ENCODE measurements at regions not wholly inside any gene's neighbourhood (a gene's known extent, or its start where the extent isn't known, plus 50 kb on each side); places are given as distances from the start of the nearest gene placed in this dataset.

- H3K36me3 ChIP-seq, result no peaks in the 10 kb centered on the region
- no peak overlapping the region for H3K4me3 ChIP-seq
- no peak for DNase-seq
- WGBS, 5 donors, result 72 to 95% (median 84%) methylated on average over 3 of the region's 3 CpGs
- no peaks in the 10 kb centered on the region for H3K4me1 ChIP-seq
- TF ChIP-seq, protein P1, sequence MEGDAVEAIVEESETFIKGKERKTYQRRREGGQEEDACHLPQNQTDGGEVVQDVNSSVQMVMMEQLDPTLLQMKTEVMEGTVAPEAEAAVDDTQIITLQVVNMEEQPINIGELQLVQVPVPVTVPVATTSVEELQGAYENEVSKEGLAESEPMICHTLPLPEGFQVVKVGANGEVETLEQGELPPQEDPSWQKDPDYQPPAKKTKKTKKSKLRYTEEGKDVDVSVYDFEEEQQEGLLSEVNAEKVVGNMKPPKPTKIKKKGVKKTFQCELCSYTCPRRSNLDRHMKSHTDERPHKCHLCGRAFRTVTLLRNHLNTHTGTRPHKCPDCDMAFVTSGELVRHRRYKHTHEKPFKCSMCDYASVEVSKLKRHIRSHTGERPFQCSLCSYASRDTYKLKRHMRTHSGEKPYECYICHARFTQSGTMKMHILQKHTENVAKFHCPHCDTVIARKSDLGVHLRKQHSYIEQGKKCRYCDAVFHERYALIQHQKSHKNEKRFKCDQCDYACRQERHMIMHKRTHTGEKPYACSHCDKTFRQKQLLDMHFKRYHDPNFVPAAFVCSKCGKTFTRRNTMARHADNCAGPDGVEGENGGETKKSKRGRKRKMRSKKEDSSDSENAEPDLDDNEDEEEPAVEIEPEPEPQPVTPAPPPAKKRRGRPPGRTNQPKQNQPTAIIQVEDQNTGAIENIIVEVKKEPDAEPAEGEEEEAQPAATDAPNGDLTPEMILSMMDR (IDR thresholded peaks at IDR 0.05 in 8 of 11, conservative IDR thresholded peaks at IDR 0.05 in 3 of 11), result no peak
- TF ChIP-seq POLR2AphosphoS5 (IDR thresholded peaks at IDR 0.05), result no peak
- no peak for TF ChIP-seq POLR2A (IDR thresholded peaks at IDR 0.05)
- H3K27ac ChIP-seq, result no peak overlapping the region
- H3K9me3 ChIP-seq, result no peaks in the 10 kb centered on the region
- intact Hi-C loops (cut with DNase I; ENCODE audit: low total_unique reads), result no loop called here
- H3K27me3 ChIP-seq (replicated peaks in 1 of 7), result peaks cover 0 to 8% (median 0%) of the 10 kb centered on the region in 7 donors
Observed at GRCh38 chr10:44234483-44234875, 150.4 kb downstream of the CXCL12 start.

- H3K36me3 ChIP-seq, result no peaks in the 10 kb centered on the region
- peaks cover 0 to 8% (median 0%) of the 10 kb centered on the region in 7 donors for H3K27me3 ChIP-seq (replicated peaks in 1 of 7)
- no peak for DNase-seq
- no peak overlapping the region for H3K27ac ChIP-seq
- intact Hi-C loops (cut with DNase I; ENCODE audit: low total_unique reads), result no loop called here
- H3K9me3 ChIP-seq, result no peaks in the 10 kb centered on the region
- 63 to 72% (median 67%) methylated on average over 23 of the region's 23 CpGs for WGBS, 5 donors
- H3K4me3 ChIP-seq, result no peak overlapping the region
- no peaks in the 10 kb centered on the region for H3K4me1 ChIP-seq
- no peak for TF ChIP-seq POLR2AphosphoS5 (IDR thresholded peaks at IDR 0.05)
- TF ChIP-seq, protein P1 (IDR thresholded peaks at IDR 0.05 in 8 of 11, conservative IDR thresholded peaks at IDR 0.05 in 3 of 11), result no peak
Observed at GRCh38 chr10:44233561-44234482, 151.1 kb downstream of the CXCL12 start.

GRCh38 chr10:44217274-44217820 lies 167.6 kb downstream of the CXCL12 start:
- H3K36me3 ChIP-seq, result no peaks in the 10 kb centered on the region
- H3K4me3 ChIP-seq, result no peak overlapping the region
- WGBS, 5 donors, result 82 to 95% (median 89%) methylated on average over 2 to 3 of the region's 3 CpGs
- H3K27me3 ChIP-seq (replicated peaks in 1 of 7), result no peaks in the 10 kb centered on the region
- H3K4me1 ChIP-seq, result no peaks in the 10 kb centered on the region
- no peak overlapping the region for H3K27ac ChIP-seq
- no peak for DNase-seq
- H3K9me3 ChIP-seq, result peaks cover 0 to 35% (median 18%) of the 10 kb centered on the region in 8 donors
- TF ChIP-seq, protein P1 (IDR thresholded peaks at IDR 0.05 in 8 of 11, conservative IDR thresholded peaks at IDR 0.05 in 3 of 11), result no peak
- TF ChIP-seq POLR2AphosphoS5 (IDR thresholded peaks at IDR 0.05) (no peak), POLR2A (IDR thresholded peaks at IDR 0.05) (no peak)
- intact Hi-C loops (cut with DNase I; ENCODE audit: low total_unique reads), result no loop called here

DNA sequence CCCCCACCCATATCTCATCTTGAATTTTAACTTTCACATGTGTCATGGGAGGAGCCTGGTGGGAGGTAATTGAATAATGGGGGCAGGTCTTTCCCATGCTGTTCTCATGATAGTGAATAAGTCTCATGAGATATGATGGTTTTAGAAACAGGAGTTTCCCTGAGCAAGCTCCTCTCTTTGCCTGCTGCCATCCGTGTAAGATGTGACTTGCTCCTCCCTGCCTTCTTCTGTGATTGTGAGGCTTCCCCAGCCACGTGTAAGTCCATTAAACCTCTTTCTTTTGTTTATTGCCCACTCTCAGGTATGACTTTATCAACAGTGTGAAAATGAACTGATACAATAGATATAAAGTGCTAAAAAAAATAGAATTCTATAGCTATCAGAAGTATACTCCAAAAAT lies 168.8 kb downstream of the CXCL12 start:
- no peak overlapping the region for H3K27ac ChIP-seq
- H3K27me3 ChIP-seq (replicated peaks in 1 of 7), result no peaks in the 10 kb centered on the region
- no peaks in the 10 kb centered on the region for H3K4me1 ChIP-seq
- no peaks in the 10 kb centered on the region for H3K36me3 ChIP-seq
- no peak overlapping the region for H3K4me3 ChIP-seq
- DNase-seq, result no peak
- TF ChIP-seq, protein P1 (IDR thresholded peaks at IDR 0.05 in 8 of 11, conservative IDR thresholded peaks at IDR 0.05 in 3 of 11), result no peak
- TF ChIP-seq POLR2AphosphoS5 (IDR thresholded peaks at IDR 0.05), result no peak
- TF ChIP-seq POLR2A (IDR thresholded peaks at IDR 0.05), result no peak
- 67 to 82% (median 74%) methylated on average over 2 of the region's 2 CpGs for WGBS, 5 donors
- intact Hi-C loops (cut with DNase I; ENCODE audit: low total_unique reads), result no loop called here
- peaks cover 0 to 35% (median 18%) of the 10 kb centered on the region in 8 donors for H3K9me3 ChIP-seq
